Stimulated activated CD8-positive, alpha-beta memory T cell treated with anti-CD3 and anti-CD28 coated beads, Interleukin-4, amount 100 ng/mL, for 24 hours (primary cell): ENCODE measurements at regions not wholly inside any gene's neighbourhood (a gene's known extent, or its start where the extent isn't known, plus 50 kb on each side); places are given as distances from the start of the nearest gene placed in this dataset.

ENCODE experiments used
- DNase-seq: peaks from one replicate; pipeline ENCODE4 v3.0.0-alpha.2; 2020; ENCODE audit warnings: low read depth

GRCh38 chr2:42900289-42900891 lies 108.0 kb upstream of the HAAO start:
- no peak for DNase-seq

GRCh38 chr2:42897358-42897757 lies 105.0 kb upstream of the HAAO start:
- no peak for DNase-seq

DNA sequence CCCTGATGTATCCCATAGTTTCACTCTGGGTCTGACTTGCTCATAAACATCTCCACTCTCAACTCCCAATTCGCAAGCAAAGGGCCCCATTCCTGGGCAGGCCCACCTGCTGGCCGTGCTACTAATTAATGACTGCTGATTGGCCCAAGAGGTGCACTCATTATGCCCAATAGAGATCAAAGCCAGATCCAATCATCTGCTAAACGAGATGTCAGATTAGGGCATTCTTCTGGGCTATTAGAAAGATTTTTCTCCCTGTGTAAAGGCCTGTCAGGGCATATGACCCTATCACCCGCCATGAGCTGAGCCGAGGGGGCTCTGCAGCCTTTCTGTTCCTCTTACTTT lies 103.4 kb upstream of the HAAO start:
- DNase-seq: no peak

DNA sequence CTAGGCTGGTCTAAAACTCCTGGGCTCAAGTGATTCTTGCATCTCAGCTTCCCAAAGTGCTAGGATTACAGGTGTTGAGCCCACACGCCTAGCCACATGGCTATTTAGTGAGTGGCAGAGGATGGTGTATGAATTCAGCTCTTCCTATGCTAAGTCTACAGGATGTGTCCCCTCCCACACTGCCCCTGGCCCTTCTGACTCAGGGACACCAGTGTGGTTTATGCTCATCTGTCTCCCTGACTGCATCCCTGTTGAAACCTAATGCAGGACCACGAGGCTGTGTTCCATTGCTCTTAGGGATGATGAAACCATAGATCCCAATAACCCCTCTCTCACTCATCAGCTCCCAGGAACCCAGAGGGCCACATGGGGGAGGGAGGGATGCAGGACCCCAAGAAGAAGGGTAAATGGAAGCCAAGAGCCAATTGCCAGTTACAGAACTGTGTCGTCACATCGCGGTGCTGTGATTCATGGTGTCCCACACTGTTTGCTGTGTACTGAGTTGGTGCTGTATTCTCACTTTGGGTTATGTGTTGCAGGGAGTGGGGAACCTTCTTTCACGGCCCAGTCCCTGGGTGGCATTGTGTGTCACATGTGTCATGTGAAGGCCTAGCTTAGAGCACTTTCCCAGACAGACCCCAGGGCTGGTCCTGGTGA lies 102.9 kb upstream of the HAAO start:
- no peak for DNase-seq

- DNase-seq: no peak
Observed at GRCh38 chr2:42893047-42893758, 100.8 kb upstream of the HAAO start.

DNA sequence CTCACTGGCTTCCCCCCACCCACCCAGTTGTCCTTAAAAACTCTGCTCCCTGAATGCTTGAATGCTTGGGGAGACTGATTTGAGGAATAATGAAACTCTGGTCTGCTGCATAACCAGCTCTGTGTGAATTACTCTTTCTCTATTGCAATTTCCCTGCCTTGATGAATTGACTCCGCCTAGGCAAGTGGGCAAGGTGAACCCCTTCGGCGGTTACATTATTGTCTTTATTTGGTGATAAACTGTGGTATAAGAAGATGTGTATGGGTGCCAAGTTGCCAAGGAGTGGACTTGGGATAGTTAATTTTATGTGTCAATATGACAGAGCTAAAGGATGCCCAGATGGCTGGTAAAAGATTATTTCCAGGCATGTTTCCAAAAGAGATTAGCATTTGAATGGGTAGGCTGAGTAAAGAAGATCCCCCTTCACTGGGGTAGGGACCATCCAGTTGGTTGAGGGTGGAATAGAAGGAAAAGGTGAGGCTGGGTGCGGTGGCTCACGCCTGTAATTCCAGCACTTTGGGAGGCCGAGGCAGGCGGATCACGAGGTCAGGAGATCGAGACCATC lies 98.5 kb upstream of the HAAO start:
- DNase-seq: no peak

DNA sequence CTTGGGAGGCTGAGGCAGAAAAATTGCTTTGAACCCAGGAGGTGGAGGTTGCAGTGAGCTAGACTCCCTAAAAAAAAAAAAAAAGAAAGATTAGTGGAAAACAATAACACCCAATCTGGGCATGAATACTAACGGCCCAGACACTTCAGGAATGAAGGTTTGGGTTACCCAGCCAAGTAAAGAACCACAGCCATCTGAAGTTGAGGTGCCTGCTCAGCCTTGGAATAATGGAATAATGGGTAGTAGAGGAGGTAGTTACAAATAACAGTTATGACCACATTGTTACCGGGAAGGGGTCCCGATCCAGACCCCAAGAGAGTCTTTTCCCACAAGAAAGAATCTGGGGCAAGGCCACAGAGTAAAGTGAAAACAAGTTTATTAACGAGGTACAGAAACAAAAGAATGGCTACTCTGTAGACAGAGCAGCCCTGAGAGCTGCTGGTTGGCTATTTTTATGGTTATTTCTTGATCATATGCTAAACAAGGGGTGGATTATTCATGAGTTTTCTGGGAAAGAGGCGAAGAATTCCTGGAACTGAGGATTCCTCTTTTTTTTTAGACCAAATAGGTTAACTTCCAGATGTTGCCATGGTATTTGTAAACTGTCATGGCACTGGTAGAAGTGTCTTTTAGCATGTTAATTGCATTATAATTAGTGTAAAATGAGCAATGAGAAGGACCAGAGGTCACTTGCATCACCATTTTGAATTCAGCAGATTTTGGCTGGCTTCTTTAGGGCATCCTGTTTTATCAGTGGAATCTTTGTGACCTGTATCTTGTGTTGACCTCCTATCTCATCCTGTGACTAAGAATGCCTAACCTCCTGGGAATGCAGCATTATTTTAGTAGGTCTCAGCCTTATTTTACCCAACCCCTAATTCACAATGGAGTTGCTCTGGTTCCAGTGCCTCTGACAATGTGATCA lies 96.2 kb upstream of the HAAO start:
- no peak for DNase-seq

- DNase-seq: no peak
Observed at GRCh38 chr2:42886921-42887320, 94.5 kb upstream of the HAAO start.

DNA sequence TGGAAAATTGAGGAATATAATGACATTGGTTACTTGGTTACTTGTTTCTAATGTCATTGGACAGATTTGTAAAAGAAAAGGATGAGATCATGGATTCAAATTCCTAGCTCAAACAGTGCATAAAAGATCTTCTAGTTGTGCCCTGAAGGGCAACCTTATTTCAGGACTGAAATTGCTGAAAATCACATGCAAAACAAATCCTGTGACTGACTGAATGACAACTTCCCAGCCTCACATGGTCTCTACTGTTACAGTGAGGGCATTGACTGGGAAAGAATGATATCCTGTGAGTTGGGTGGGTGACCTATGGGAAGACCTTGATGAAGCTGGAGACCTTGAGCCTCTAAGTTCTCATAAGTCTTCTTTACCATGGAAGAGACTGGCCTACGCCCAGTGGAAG lies 90.4 kb upstream of the HAAO start:
- no peak for DNase-seq

DNA sequence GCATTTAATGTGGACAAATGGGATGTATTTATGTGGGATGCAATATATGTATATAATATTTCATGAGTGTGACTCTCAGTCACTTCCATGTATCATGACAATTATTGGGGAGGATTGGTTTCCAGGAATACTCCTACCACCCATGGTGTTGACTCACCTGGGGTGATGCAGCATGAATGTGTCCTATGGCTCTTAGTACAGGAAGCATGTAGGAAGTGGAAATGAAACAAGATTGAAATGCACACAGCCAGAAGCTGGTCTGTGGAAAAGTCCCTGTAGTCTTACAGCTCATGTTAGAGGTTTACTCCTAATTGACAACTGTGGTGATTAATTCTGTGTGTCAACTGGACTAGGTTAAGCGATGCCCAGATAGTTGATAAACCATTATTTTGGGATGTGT lies 89.3 kb upstream of the HAAO start:
- no peak for DNase-seq

DNA sequence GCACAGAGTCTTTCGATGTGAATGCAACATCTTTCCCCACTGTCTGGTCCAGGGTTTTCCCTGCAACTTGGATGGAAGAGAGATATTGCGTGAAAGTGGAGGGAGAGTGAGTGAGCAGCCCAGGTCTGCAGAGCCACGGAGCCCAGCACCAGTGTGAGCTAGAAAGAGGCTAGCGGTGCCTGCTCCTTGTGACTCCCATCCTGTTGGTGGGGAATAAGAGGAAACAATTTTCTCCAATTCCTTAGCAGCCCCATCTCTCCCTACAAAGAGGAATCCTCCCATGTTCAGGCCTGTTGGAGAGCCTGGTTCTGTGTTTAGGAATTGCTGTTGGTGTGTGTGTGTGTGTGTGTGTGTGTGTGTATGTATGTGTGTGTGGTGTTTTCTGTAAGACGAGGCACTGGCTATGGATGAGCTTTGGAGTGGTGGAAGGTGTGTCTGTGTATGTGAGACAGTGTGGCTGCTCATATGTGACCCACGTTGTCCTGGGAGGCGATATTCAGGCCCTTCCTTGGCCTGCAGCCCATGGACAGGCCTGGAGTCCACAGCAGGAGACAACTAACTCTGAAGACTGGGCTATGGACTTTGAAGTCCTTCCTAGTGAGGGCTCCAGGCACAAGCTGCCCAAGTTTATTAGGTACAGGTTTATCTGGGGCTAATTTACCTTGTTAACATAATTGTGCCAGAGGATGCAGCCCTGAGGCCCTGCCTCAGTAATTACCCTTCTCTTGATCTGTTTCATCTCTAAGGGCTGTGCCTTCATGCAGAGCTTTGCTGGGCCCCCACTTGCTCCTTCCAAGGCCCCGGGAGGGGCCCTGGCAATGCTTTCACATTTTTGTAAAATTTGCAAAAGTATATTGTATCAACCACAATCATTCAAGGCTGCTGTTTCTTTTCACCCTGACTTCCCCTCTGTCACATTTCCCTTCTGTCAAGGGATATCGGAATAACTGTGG lies 88.6 kb upstream of the HAAO start:
- no peak for DNase-seq

GRCh38 chr2:42879913-42880737 lies 87.7 kb upstream of the HAAO start:
- DNase-seq: no peak

DNA sequence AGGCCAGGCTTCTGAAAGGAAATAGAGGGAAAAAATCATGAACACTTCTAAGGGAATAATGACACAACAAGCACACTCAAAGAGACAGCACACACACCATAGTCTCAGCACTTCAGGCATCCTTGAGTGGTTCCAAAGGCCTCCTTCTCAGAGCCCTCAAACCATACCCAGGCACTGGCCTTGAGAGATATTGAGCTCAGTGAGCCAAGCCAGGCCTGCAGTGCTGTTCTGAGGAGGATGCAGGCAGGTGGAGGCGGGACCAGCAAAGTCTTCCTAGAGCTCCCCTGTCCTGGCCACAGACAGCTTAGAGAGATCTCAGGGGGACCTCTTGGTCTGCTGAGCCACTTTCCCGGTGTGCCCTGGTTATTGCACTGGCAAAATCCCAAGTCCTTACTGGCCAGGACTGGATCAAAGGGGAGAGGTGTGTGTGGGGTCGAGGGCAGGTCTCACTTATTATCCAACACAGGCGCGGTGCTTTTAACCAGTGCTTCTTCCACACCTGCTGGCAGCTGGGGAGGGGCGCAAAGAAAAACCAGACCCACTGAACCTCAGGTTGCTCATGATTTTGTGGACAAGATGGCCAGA lies 86.8 kb upstream of the HAAO start:
- no peak for DNase-seq

DNA sequence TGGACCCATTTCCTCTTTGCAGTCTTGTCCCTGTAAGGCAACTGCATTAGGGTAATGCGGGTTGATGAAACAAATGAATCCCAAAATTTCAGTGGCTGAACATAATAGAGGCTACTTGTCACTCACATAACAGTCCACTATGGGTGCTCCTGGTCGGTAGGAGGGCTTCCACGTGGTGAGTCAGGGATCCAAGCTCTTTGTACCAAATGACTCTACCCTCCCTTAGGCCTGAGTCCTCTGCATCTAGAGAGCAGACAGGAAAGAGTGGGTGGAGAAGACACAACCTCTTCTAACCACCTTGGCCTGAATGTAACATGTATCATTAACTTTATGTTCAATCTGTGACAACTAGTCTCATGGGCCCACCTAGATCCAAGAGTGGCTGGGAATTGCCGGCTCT lies 86.2 kb upstream of the HAAO start:
- DNase-seq: no peak

- no peak for DNase-seq
Observed at GRCh38 chr2:42877936-42878335, 85.6 kb upstream of the HAAO start.

DNA sequence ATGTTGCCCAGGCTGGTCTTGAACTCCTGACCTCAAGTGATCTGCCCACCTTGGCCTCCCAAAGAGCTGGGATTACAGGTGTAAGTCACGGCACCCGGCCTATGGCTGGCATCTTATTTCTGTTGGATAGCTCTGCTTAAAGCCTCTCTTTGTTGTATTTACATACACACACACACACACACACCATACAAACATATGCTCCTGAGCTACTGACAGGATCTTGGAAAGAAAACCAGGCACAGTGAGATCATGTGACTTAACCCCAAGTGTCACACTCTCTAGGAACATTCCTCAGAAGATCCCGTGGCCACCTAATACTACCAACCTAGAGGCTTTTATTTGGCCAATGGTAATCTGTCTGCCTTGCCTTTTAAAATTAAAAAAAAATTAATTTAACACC lies 85.1 kb upstream of the HAAO start:
- no peak for DNase-seq

- no peak for DNase-seq
Observed at GRCh38 chr2:42876326-42876751, 84.0 kb upstream of the HAAO start.

DNA sequence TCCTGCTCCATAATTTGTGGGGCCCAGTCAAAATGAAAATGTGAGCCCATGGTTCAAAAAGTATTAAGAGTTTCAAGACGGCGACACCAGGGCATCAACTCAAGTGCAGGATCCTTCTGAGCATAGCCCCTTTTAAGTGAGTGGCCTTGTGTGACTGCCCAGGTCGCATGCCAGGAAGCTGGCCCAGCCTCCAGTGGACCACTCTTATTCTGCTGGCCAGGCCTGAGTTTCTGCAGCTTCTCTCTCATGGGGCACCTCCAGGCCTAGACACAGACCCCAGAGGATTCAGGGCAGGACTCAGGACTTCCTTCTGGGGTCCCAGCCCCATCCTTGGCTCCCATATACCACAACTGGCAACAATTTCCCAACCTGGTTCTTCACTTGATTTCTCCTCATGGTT lies 83.5 kb upstream of the HAAO start:
- DNase-seq: no peak

GRCh38 chr2:42874949-42875801 lies 82.8 kb upstream of the HAAO start:
- DNase-seq: no peak
